Epithelial cell of esophagus (primary cell): ENCODE measurements at regions not wholly inside any gene's neighbourhood (a gene's known extent, or its start where the extent isn't known, plus 50 kb on each side); places are given as distances from the start of the nearest gene placed in this dataset.
"Not testable (repeated sequence)": the region's sequence is repeated elsewhere in the genome, so short reads cannot be mapped to it uniquely, and the experiment has no call there.

Experiments used
- DNase-seq: peaks from one replicate; pipeline ENCODE4 v3.0.0; 2010; ENCODE audit warnings: low read depth
- H3K4me3 ChIP-seq: 2 replicates; pipeline ENCODE4 v1.5.1; 2011; ENCODE audit warnings: mild to moderate bottlenecking, low read length, control low read depth
- CTCF ChIP-seq: IDR thresholded peaks from 2 replicates; pipeline ENCODE4 v1.5.1; 2011; ENCODE audit warnings: low read depth, mild to moderate bottlenecking, low read length, control low read depth, inconsistent platforms; ENCODE audit not compliant: insufficient read depth; ENCODE audit errors: missing control alignments

GRCh38 chr15:62676891-62677290 is 365.7 kb upstream of the TPM1 start:
- DNase-seq = no peak
- H3K4me3 ChIP-seq = no peak overlapping the region
- no peak for TF ChIP-seq CTCF

DNA sequence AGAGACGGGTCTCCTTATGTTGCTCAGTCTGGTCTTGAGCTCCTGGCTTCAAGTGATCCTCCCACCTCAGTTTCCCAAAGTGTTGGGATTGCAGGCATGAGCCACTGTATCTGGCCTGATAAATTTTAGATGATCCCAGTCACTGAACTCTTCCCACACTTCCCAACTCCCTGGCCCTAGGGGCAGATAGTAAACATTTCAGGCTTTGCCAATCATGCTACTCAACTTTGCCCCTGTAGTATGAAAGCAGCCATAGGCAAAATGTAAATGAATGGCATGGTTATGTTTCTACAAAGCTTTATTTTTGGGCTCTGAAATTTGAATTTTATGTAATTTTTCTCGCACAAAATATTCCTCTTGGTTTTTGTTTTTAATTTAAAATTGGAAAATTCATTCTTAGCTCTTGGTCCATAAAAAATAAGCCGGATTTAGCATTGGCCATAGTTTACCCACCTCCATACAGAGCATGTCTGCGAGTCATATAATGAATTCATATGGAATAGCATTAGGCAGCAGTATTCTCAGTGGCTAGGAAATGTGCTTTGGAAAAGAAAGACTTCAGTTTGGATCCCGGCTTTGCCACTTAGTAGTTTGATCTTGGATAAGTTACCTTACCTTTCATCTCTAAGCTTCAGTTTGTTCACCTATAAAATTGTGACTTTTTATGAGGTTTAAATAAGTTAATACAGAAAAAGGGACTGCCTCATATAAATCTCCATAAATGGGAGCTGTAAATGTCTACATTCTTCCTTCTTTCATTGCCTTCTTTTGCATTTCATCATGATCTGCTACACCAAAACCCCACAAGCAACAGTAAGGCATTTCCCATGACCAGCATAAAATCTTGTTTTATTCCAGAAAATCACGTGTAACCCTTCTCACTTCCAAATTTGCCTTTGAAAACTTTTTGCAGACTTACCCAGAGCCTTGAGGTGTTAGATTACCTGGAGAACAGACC is 360.3 kb upstream of the TPM1 start:
- H3K4me3 ChIP-seq = no peak overlapping the region
- TF ChIP-seq CTCF = no peak
- DNase-seq = no peak

DNA sequence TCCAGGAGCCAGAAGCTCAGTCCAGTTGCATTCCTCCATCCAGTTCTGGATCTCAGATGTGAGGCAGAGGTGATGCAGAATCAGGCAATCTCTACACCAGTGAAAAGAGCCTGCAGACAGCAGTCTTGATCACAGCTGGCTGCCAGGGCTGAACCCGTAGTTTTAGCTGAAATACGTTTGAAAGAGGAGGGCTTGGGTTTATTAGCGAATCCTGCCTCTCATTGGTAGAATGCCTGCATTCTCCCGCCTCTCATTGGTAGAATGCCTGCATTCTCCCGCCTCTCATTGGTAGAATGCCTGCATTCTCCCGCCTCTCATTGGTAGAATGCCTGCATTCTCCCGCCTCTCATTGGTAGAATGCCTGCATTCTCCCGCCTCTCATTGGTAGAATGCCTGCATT is 359.4 kb upstream of the TPM1 start:
- not testable (repeated sequence) for H3K4me3 ChIP-seq, DNase-seq

DNA sequence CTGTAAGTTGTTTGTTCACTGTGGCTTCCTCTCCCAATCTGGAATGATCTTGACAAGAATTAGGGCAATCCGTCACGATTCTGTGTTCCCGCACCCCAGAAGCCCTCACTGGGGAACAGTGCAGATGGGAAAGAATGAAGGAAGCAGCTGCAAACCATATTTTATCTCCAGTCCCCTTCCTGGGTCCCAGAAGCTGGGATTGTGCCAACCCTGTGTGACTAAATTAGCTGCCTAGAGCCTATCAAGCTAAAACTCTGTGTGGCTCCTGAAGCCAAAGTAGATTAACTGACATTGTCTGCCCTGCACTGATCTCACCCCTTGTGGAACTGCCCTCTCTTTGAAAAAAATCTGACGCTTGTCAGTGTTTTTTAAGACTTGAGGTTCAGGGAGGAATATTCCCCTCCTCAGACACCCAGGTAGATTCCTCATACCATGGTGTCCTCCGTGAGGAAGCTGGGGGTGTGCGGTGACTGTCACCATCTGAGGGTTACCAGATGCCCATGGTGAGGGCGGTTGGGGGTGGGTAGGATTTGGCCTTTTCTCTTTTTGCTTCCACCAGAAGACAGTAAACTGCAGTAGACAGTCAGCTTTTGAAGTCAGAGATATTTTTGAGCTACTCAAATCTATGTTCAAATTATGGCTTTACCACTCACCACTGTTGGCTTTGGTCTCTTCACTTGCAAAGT is 358.3 kb upstream of the TPM1 start:
- no peak overlapping the region for H3K4me3 ChIP-seq
- no peak for TF ChIP-seq CTCF
- DNase-seq = no peak

DNA sequence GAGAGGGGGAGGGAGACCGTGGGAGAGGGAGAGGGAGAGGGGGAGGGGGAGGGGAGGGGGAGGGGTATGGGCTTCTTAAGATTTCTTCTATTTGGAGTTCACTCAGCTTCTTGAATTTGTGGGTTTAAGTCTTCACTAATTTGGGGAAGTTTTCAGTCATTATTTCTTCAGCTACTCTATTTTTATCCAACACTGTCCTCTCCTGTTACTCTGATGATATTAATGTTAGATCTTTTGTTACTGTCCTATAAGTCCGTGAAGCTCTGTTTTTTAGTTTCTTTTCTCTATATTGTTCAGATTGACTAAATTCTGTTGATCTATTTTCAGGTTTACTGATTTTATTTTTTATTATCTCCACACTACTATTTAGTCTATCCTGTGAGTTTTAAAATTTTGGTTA is 351.5 kb upstream of the TPM1 start:
- no peak for DNase-seq
- TF ChIP-seq CTCF = no peak
- no peak overlapping the region for H3K4me3 ChIP-seq

GRCh38 chr15:62697636-62698035 is 344.9 kb upstream of the TPM1 start:
- TF ChIP-seq CTCF = no peak
- no peak overlapping the region for H3K4me3 ChIP-seq
- DNase-seq = no peak

DNA sequence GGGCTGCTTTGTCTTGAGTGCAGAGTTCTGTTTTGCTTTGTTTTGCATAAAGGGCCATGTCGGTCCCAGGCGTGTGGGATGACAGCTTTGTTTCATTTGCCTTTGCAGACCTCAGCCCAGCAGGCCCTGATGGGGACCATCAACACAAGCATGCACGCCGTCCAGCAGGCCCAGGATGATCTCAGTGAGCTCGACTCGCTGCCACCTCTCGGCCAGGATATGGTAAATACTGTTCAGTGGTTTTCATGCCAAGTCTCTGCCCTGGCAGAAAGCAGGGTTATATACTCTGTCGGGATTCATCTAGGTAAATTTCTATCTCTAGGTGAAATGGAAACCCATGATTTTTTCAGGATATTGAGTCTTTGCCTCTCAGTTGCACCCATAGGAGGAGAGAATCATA is 343.9 kb upstream of the TPM1 start:
- no peak for TF ChIP-seq CTCF

More for the DNA sequence above, 343.9 kb upstream of the TPM1 start:
- no peak for DNase-seq
- H3K4me3 ChIP-seq = no peak overlapping the region
